NCI-H2196 (cell line): ENCODE measurements at regions not wholly inside any gene's neighbourhood (a gene's known extent, or its start where the extent isn't known, plus 50 kb on each side); places are given as distances from the start of the nearest gene placed in this dataset.
"Not testable (repeated sequence)": the region's sequence is repeated elsewhere in the genome, so short reads cannot be mapped to it uniquely, and the experiment has no call there.

ENCODE experiments used
- DNase-seq: peaks from one replicate; lab custom pipeline; 2025; ENCODE audit not compliant: unreplicated experiment; lab: John Stamatoyannopoulos, UW

- DNase-seq: no peak
These were observed 362.2 kb upstream of the ROPN1 start for GRCh38 chr3:124354150-124354549.

GRCh38 chr3:124358156-124358555, 366.2 kb upstream of the ROPN1 start:
- no peak for DNase-seq

- no peak for DNase-seq
These were observed 368.2 kb upstream of the ROPN1 start for GRCh38 chr3:124360155-124360554.

GRCh38 chr3:124360563-124360962, 368.6 kb upstream of the ROPN1 start:
- DNase-seq: no peak

- DNase-seq: no peak
These were observed 368.7 kb upstream of the UMPS start for GRCh38 chr3:124361566-124361965.

GRCh38 chr3:124362455-124362854, 367.8 kb upstream of the UMPS start:
- peak; percentile 18 for DNase-seq

GRCh38 chr3:124363476-124363875, 366.8 kb upstream of the UMPS start:
- no peak for DNase-seq

- DNase-seq: no peak
These were observed 365.8 kb upstream of the UMPS start for GRCh38 chr3:124364317-124365020.

- not testable (repeated sequence) for DNase-seq
These were observed 363.6 kb upstream of the UMPS start for GRCh38 chr3:124366655-124367054.

GRCh38 chr3:124372775-124373174, 357.5 kb upstream of the UMPS start:
- DNase-seq: no peak

- DNase-seq: no peak
These were observed 356.7 kb upstream of the UMPS start for GRCh38 chr3:124373524-124373923.

- DNase-seq: no peak
These were observed 355.7 kb upstream of the UMPS start for GRCh38 chr3:124374583-124374982.

GRCh38 chr3:124381575-124382333, 348.5 kb upstream of the UMPS start:
- no peak for DNase-seq

GRCh38 chr3:124383051-124383450, 347.2 kb upstream of the UMPS start:
- DNase-seq: no peak

GRCh38 chr3:124383846-124384466, 346.3 kb upstream of the UMPS start:
- DNase-seq: no peak

GRCh38 chr3:124384527-124384926, 345.7 kb upstream of the UMPS start:
- no peak for DNase-seq

GRCh38 chr3:124385996-124386395, 344.3 kb upstream of the UMPS start:
- DNase-seq: no peak

- no peak for DNase-seq
These were observed 343.2 kb upstream of the UMPS start for GRCh38 chr3:124386996-124387595.

GRCh38 chr3:124391774-124392173, 338.5 kb upstream of the UMPS start:
- no peak for DNase-seq

- no peak for DNase-seq
These were observed 336.9 kb upstream of the UMPS start for GRCh38 chr3:124393340-124393739.

- no peak for DNase-seq
These were observed 335.1 kb upstream of the UMPS start for GRCh38 chr3:124395162-124395561.
